ENCODE measurements at regions not wholly inside any gene's neighbourhood (a gene's known extent, or its start where the extent isn't known, plus 50 kb on each side); places are given as distances from the start of the nearest gene placed in this dataset.

GRCh38 chr17:77640916-77641605 is 317.4 kb upstream of the TNRC6C start:
- TF ChIP-seq POLR2A (IDR thresholded peaks at IDR 0.05): no peak
- no peak for TF ChIP-seq CTCF (IDR thresholded peaks at IDR 0.05)
